CD4-positive, alpha-beta memory T cell (primary cell): ENCODE measurements at regions not wholly inside any gene's neighbourhood (a gene's known extent, or its start where the extent isn't known, plus 50 kb on each side); places are given as distances from the start of the nearest gene placed in this dataset.
"Not testable (repeated sequence)": the region's sequence is repeated elsewhere in the genome, so short reads cannot be mapped to it uniquely, and the experiment has no call there.

ENCODE experiments used
- CTCF ChIA-PET: fragments of 350-600 bp; sonication (Branson Sonifier 250); formaldehyde crosslinking; loops from one replicate; lab custom pipeline; 2021; ENCODE audit warnings: inconsistent platforms; ENCODE audit not compliant: partially characterized antibody; lab: Charles Lee
- POLR2A ChIA-PET: fragments of 350-600 bp; sonication (Branson Sonifier 250); formaldehyde crosslinking; loops from one replicate; lab custom pipeline; 2021; ENCODE audit not compliant: partially characterized antibody; lab: Charles Lee
- DNase-seq, 5 donors: peaks; one replicate each; pipeline versions ENCODE4 v3.0.0 to v3.0.0-alpha.2; 2020 to 2022; ENCODE audit warnings: mixed read lengths in 1 of 5
- H3K27ac ChIP-seq: one replicate; pipeline ENCODE4 v1.7.0; 2013; ENCODE audit warnings: low read depth, low read length
- H3K27me3 ChIP-seq: 2 replicates; pipeline ENCODE4 v1.7.0; 2013; ENCODE audit warnings: mild to moderate bottlenecking, low read length, moderate library complexity; ENCODE audit not compliant: insufficient read depth
- H3K36me3 ChIP-seq: 2 replicates; pipeline ENCODE4 v1.7.0; 2013; ENCODE audit warnings: mild to moderate bottlenecking, low read length, moderate library complexity; ENCODE audit not compliant: insufficient read depth
- H3K4me1 ChIP-seq: 2 replicates; pipeline ENCODE4 v1.7.0; 2013; ENCODE audit warnings: mild to moderate bottlenecking, low read length, moderate library complexity; ENCODE audit not compliant: insufficient read depth
- H3K4me3 ChIP-seq, 2 donors: one replicate each; pipeline ENCODE4 v1.7.0; 2013; ENCODE audit warnings: low read length in 2 of 2, mild to moderate bottlenecking in 1 of 2
- H3K9me3 ChIP-seq, 2 donors: one replicate each; pipeline ENCODE4 v1.7.0; 2013; ENCODE audit warnings: low read length in 2 of 2, control low read depth in 1 of 2; ENCODE audit not compliant: control insufficient read depth in 1 of 2
- H3K27ac Mint-ChIP-seq, 7 donors: one replicate each; pipeline ENCODE4 v1.8.0; 2020 to 2021; ENCODE audit warnings: mixed read lengths in 7 of 7, mild to moderate bottlenecking in 6 of 7, inconsistent platforms in 3 of 7, moderate library complexity in 3 of 7
- H3K27me3 Mint-ChIP-seq, 2 donors: one replicate each; pipeline ENCODE4 v1.8.0; 2020 to 2021; ENCODE audit warnings: mixed read lengths in 2 of 2
- H3K36me3 Mint-ChIP-seq, 2 donors: one replicate each; pipeline ENCODE4 v1.8.0; 2020 to 2021; ENCODE audit warnings: mixed read lengths in 2 of 2, inconsistent platforms in 1 of 2, mild to moderate bottlenecking in 1 of 2
- H3K4me1 Mint-ChIP-seq, 4 donors: one replicate each; pipeline ENCODE4 v1.8.0; 2020 to 2021; ENCODE audit warnings: mixed read lengths in 4 of 4, mild to moderate bottlenecking in 1 of 4
- H3K4me3 Mint-ChIP-seq, 8 donors: one replicate each; pipeline ENCODE4 v1.8.0; 2020 to 2021; ENCODE audit warnings: mixed read lengths in 8 of 8, mild to moderate bottlenecking in 7 of 8, moderate library complexity in 6 of 8, inconsistent platforms in 3 of 8
- H3K9me3 Mint-ChIP-seq, 8 donors: one replicate each; pipeline ENCODE4 v1.8.0; 2020 to 2021; ENCODE audit warnings: mixed read lengths in 8 of 8, mild to moderate bottlenecking in 5 of 8, inconsistent platforms in 3 of 8, moderate library complexity in 1 of 8
- intact Hi-C: fragments of 100-400 bp; cut with micrococcal nuclease; formaldehyde crosslinking; loops from one replicate; pipeline ENCODE4 v1.15.1; 2023

DNA sequence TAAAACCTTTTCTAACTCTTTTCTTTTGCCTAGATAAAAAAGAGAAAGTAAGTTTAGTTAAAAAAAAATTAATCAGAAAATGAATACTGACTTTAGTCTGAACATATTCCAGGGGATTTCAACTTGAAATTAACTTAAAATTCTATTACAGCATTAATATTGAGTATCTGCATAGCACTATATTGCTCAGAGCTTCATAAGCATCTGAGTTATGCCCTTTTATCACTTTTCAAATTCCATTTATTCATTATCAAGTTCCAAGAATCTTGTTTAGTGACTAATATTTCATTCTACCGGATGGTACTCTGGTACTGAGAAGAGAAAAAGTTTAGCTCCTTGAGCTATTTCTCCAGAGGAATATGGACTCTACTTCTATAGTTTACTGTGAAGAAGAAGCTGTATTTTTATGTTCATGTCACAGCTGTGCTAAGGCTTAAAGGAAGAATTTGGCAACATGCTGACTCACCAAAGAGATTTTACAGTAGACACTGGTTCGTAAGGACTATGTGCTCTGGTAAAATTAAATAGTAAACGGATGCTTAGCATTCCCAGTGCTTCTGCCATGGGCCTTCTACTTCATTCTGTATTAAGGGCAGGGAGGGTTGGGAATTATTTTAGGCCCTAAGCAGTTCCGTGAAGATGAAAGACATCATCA is 285.2 kb upstream of the SEMA6A start:
- Histone ChIP-seq H3K9me3 (no peaks in the 10 kb centered on the region), H3K4me1 (no peaks in the 10 kb centered on the region), H3K4me3 (no peak overlapping the region), H3K27ac (no peak overlapping the region), H3K36me3 (no peaks in the 10 kb centered on the region), H3K27me3 (no peaks in the 10 kb centered on the region)
- DNase-seq: no peak
- H3K4me1 Mint-ChIP-seq: no peaks in the 10 kb centered on the region
- ChIA-PET POLR2A (no interaction called here), CTCF (no interaction called here)
- intact Hi-C loops: no loop called here
- no peak overlapping the region for H3K4me3 Mint-ChIP-seq
- no peaks in the 10 kb centered on the region for H3K36me3 Mint-ChIP-seq
- H3K27me3 Mint-ChIP-seq: peaks cover 0 to 2% of the 10 kb centered on the region in 2 donors
- H3K9me3 Mint-ChIP-seq: peaks cover 0 to 5% (median 0%) of the 10 kb centered on the region in 8 donors
- no peak overlapping the region for H3K27ac Mint-ChIP-seq

DNA sequence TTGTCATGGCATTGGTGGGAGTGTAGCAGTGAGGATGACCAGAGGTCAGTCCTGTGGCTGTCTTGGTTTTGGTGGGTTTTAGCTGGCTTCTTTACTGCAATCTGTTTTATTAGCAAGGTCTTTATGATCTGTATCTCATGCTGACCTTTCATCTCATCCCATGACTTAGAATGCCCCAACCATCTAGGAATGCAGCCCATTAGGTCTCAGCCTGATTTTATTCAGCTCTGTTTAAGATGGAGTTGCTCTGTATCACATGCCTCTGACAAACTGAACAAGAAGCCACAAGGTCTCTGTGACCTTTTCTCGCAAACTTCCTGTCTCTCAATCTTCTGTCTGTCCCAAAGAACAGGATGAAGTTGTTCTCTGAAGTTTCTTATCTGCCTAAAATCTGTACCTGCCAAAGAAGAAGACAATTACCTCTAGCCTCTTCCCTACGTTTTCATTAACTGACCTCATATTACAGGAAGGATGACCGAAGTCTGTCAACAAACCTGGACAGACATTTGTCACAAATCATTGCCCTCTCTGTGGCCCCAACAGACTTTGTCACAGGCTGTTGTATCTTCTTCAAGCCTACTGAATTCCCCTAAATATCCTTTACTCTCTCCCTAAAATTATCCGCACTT is 284.2 kb upstream of the SEMA6A start:
- Mint-ChIP-seq H3K27me3 (peaks cover 0 to 2% of the 10 kb centered on the region in 2 donors), H3K27ac (no peak overlapping the region), H3K36me3 (no peaks in the 10 kb centered on the region), H3K4me3 (no peak overlapping the region), H3K9me3 (peaks cover 0 to 5% (median 0%) of the 10 kb centered on the region in 8 donors), H3K4me1 (no peaks in the 10 kb centered on the region)
- Histone ChIP-seq H3K36me3 (no peaks in the 10 kb centered on the region), H3K27me3 (no peaks in the 10 kb centered on the region), H3K4me3 (no peak overlapping the region), H3K27ac (no peak overlapping the region), H3K9me3 (no peaks in the 10 kb centered on the region), H3K4me1 (no peaks in the 10 kb centered on the region)
- ChIA-PET POLR2A (no interaction called here), CTCF (no interaction called here)
- DNase-seq: no peak
- intact Hi-C loops: no loop called here

DNA sequence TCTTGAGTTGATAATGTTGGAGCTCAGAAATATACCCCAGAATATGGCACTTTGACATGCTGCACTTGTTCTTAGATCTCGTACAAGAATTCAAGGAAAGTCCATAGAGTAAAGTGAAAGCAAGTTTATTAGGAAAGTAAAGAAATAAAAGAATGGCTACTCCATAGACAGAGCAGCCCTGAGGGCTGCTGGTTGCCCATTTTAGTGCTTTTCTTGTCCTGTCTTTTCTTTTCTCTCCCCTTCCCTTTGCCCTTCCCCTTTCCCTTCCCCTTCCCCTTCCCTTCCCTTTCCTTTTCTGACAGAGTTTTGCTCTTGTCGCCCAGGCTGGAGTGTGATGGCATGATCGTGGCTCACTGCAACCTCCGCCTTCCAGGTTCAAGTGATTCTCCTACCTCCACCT is 283.4 kb upstream of the SEMA6A start:
- DNase-seq, intact Hi-C loops, H3K4me1 ChIP-seq, H3K36me3 Mint-ChIP-seq, H3K4me1 Mint-ChIP-seq, H3K4me3 ChIP-seq, POLR2A ChIA-PET, H3K27me3 Mint-ChIP-seq, H3K27ac Mint-ChIP-seq, H3K27ac ChIP-seq, CTCF ChIA-PET, H3K9me3 Mint-ChIP-seq, H3K4me3 Mint-ChIP-seq, H3K36me3 ChIP-seq, H3K27me3 ChIP-seq, H3K9me3 ChIP-seq: not testable (repeated sequence)

DNA sequence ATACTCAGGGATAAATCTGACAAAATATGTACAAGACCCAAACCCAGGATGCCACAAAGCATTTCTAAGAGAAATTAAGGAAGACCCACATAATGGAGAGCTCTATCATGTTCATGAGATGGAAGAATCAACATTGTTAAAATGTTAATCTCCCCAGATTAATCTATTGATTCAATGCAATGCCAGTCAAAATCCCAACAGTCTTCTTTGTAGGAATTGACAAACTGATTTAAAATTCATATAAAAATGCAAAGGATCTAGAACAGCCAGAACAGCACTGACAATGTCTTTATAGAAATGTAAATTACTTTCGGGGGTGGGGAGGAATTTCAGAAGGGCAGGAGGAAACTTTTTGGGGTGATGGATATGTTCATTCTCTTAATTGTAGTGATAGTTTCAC is 281.6 kb upstream of the SEMA6A start:
- no peaks in the 10 kb centered on the region for H3K36me3 Mint-ChIP-seq
- POLR2A ChIA-PET: no interaction called here
- no peak for DNase-seq
- peaks cover 0 to 4% (median 0%) of the 10 kb centered on the region in 8 donors for H3K9me3 Mint-ChIP-seq
- Histone ChIP-seq H3K27me3 (no peaks in the 10 kb centered on the region), H3K4me1 (no peaks in the 10 kb centered on the region), H3K36me3 (no peaks in the 10 kb centered on the region), H3K4me3 (no peak overlapping the region), H3K27ac (no peak overlapping the region), H3K9me3 (no peaks in the 10 kb centered on the region)
- H3K4me3 Mint-ChIP-seq: no peak overlapping the region
- CTCF ChIA-PET: no interaction called here
- H3K27me3 Mint-ChIP-seq: no peaks in the 10 kb centered on the region
- no peaks in the 10 kb centered on the region for H3K4me1 Mint-ChIP-seq
- no peak overlapping the region for H3K27ac Mint-ChIP-seq
- intact Hi-C loops: no loop called here

DNA sequence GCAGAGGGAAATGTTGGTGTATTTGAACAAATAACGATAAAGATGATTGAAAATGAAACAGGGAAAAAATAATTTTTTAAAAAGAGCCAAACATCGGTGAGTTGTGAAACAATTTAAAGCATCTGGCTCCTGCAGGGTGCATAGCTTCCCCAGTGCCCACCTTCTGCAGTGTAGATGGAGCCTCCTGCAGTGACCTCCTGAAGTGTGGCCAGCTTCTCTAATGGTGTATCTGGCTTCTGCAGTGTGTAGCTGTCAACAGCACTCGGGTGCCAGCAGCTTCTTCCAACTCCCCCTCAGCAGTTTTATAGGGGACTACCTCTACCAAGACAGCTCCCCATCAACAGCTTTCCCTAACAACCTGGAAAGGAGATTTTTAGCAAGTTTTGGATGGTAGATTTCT is 279.4 kb upstream of the SEMA6A start:
- no peak overlapping the region for H3K27ac ChIP-seq
- H3K36me3 ChIP-seq: no peaks in the 10 kb centered on the region
- no peaks in the 10 kb centered on the region for H3K9me3 Mint-ChIP-seq
- ChIA-PET POLR2A (no interaction called here), CTCF (no interaction called here)
- H3K27ac Mint-ChIP-seq: no peak overlapping the region
- no peaks in the 10 kb centered on the region for H3K36me3 Mint-ChIP-seq
- no peak overlapping the region for H3K4me3 ChIP-seq
- intact Hi-C loops: no loop called here
- no peaks in the 10 kb centered on the region for H3K4me1 Mint-ChIP-seq
- no peak overlapping the region for H3K4me3 Mint-ChIP-seq
- DNase-seq: no peak
- H3K27me3 ChIP-seq: no peaks in the 10 kb centered on the region
- H3K27me3 Mint-ChIP-seq: no peaks in the 10 kb centered on the region
- H3K4me1 ChIP-seq: no peaks in the 10 kb centered on the region
- H3K9me3 ChIP-seq: no peaks in the 10 kb centered on the region

DNA sequence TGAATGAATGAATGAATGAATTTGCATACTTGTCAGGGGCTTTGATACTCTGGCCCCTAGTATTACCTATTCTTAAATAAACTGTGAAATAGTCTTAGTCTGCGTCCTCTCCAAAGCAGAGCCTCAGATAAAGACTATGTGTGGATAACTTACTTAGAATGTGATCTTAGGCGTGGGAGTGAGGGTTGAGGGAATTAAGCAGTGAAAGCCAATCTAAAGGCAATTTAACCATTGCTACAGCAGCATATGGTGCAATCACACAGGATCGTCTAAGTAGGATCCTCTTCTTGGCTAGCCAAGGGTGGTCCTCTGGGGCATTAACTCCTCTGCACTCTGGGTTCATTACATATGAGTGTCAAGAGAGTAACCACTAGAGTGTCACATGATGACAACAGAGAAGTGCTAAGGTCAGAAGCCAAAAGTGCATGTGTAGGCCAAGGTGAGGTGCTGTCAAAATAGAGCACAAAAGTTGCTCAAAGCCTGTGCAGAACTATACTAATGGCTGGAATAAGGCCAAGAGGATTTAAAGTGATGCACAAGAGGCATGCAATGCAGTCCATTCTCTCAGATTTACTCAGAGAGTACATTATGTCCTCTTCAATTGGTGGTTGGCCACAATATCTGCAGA is 274.4 kb upstream of the SEMA6A start:
- Histone ChIP-seq H3K4me1 (no peaks in the 10 kb centered on the region), H3K27me3 (no peaks in the 10 kb centered on the region), H3K4me3 (no peak overlapping the region), H3K9me3 (no peaks in the 10 kb centered on the region), H3K27ac (no peak overlapping the region), H3K36me3 (no peaks in the 10 kb centered on the region)
- no peak for DNase-seq
- intact Hi-C loops: no loop called here
- no peaks in the 10 kb centered on the region for H3K4me1 Mint-ChIP-seq
- H3K36me3 Mint-ChIP-seq: no peaks in the 10 kb centered on the region
- no peak overlapping the region for H3K4me3 Mint-ChIP-seq
- H3K27ac Mint-ChIP-seq: no peak overlapping the region
- POLR2A ChIA-PET: no interaction called here
- CTCF ChIA-PET: no interaction called here
- peaks cover 0 to 4% (median 1%) of the 10 kb centered on the region in 8 donors for H3K9me3 Mint-ChIP-seq
- H3K27me3 Mint-ChIP-seq: no peaks in the 10 kb centered on the region

DNA sequence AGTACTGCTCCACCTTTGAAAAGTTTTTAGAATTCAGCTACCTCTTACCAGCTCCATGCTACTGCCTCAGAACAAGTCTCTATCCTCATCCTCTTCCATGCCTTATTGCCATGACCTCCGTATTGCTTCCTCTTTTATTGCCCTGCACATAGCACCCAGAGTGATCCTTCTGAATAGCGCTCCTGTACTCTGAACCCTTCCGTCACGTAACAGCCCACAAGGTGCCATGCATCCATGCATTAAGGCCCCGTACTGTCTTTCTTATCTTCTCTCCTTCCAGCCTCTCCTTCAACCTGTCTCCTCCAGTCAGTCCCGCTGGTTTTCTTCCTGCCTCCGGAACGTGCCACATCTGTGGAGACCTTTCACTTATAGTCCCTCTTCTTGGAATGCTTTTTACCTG is 273.3 kb upstream of the SEMA6A start:
- intact Hi-C loops: no loop called here

More for the DNA sequence above, 273.3 kb upstream of the SEMA6A start:
- H3K4me3 ChIP-seq: no peak overlapping the region
- no peaks in the 10 kb centered on the region for H3K9me3 ChIP-seq
- CTCF ChIA-PET: no interaction called here
- H3K27me3 ChIP-seq: no peaks in the 10 kb centered on the region
- Mint-ChIP-seq H3K36me3 (no peaks in the 10 kb centered on the region), H3K9me3 (peaks cover 0 to 4% (median 2%) of the 10 kb centered on the region in 8 donors), H3K4me1 (no peaks in the 10 kb centered on the region), H3K27me3 (no peaks in the 10 kb centered on the region), H3K27ac (no peak overlapping the region), H3K4me3 (no peak overlapping the region)
- no peaks in the 10 kb centered on the region for H3K4me1 ChIP-seq
- DNase-seq: no peak
- H3K36me3 ChIP-seq: no peaks in the 10 kb centered on the region
- POLR2A ChIA-PET: no interaction called here
- H3K27ac ChIP-seq: no peak overlapping the region
